Skin epidermis (tissue), 12 donors: ENCODE measurements at regions not wholly inside any gene's neighbourhood (a gene's known extent, or its start where the extent isn't known, plus 50 kb on each side); places are given as distances from the start of the nearest gene placed in this dataset.

ENCODE experiments used
- H3K27ac ChIP-seq, 21 experiments: fragments of 200-600 bp; sonication (generic) in 11 of 21; one replicate each; pipeline ENCODE4 v1.5.0; 2020; ENCODE audit warnings: mild to moderate bottlenecking in 3 of 21, inconsistent platforms in 2 of 21, moderate library complexity in 2 of 21
- H3K4me3 ChIP-seq, 7 experiments: fragments of 200-600 bp; sonication (generic) in 2 of 7; one replicate each; pipeline ENCODE4 v1.5.0; 2020; ENCODE audit warnings: inconsistent platforms in 2 of 7, mild to moderate bottlenecking in 2 of 7, moderate library complexity in 1 of 7

GRCh38 chr19:28988066-28988465, 224.9 kb downstream of the UQCRFS1 start:
- Histone ChIP-seq H3K4me3 (no peak overlapping the region), H3K27ac (no peak overlapping the region)

GRCh38 chr19:28987177-28987576, 225.8 kb downstream of the UQCRFS1 start:
- Histone ChIP-seq H3K27ac (no peak overlapping the region), H3K4me3 (no peak overlapping the region)

DNA sequence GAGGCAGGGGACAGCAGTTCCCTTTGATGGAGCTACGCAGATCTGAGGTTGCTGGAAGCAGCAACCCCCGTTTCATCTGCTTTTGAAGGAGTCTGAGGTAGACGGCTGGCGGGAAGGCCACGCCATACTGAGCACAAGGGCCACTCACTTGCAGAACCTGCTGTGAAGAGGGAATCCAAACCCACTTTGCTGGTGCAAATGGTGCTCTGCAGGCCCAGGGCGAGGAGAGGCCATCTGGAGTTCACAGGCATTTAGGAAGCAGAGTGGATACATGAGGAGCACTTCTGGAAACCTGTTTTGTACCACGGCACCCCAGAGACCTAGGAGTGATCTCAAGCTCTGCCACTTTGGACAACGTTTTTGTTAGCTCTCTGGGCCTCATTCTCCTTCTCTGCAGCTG, 227.8 kb downstream of the UQCRFS1 start:
- no peak overlapping the region for H3K27ac ChIP-seq
- no peak overlapping the region for H3K4me3 ChIP-seq

- H3K27ac ChIP-seq: no peak overlapping the region
- H3K4me3 ChIP-seq: no peak overlapping the region
Measured at GRCh38 chr19:28984315-28984714, 228.6 kb downstream of the UQCRFS1 start.

- no peak overlapping the region for H3K4me3 ChIP-seq
- no peak overlapping the region for H3K27ac ChIP-seq
Measured at GRCh38 chr19:28983430-28983829, 229.5 kb downstream of the UQCRFS1 start.

GRCh38 chr19:28981994-28982393, 231.0 kb downstream of the UQCRFS1 start:
- Histone ChIP-seq H3K27ac (no peak overlapping the region), H3K4me3 (no peak overlapping the region)

DNA sequence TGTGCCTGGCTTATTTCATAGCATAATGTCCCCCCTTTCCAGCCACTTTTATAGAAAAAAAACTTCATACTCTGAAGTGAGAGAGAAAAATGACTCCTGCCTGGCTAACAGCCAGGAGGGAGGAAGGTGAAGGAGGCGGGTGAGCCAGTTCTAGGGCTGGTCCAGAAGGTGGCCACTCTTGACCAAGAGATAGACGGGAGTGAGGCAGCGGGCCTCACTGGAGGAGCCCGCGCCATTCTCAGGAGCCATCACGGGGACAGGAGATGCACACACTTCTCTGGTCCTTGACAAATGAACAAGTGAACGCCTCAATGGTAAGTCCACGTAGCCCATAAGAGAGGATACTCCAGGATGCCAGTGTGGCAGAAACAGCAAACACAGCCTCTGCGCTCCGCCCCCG, 231.4 kb downstream of the UQCRFS1 start:
- Histone ChIP-seq H3K27ac (no peak overlapping the region), H3K4me3 (no peak overlapping the region)

- no peak overlapping the region for H3K27ac ChIP-seq
Measured at GRCh38 chr19:28980236-28980868, 232.6 kb downstream of the UQCRFS1 start.

GRCh38 chr19:28977826-28978225, 235.1 kb downstream of the UQCRFS1 start:
- no peak overlapping the region for H3K27ac ChIP-seq

More at GRCh38 chr19:28980236-28980868, 232.6 kb downstream of the UQCRFS1 start:
- no peak overlapping the region for H3K4me3 ChIP-seq

DNA sequence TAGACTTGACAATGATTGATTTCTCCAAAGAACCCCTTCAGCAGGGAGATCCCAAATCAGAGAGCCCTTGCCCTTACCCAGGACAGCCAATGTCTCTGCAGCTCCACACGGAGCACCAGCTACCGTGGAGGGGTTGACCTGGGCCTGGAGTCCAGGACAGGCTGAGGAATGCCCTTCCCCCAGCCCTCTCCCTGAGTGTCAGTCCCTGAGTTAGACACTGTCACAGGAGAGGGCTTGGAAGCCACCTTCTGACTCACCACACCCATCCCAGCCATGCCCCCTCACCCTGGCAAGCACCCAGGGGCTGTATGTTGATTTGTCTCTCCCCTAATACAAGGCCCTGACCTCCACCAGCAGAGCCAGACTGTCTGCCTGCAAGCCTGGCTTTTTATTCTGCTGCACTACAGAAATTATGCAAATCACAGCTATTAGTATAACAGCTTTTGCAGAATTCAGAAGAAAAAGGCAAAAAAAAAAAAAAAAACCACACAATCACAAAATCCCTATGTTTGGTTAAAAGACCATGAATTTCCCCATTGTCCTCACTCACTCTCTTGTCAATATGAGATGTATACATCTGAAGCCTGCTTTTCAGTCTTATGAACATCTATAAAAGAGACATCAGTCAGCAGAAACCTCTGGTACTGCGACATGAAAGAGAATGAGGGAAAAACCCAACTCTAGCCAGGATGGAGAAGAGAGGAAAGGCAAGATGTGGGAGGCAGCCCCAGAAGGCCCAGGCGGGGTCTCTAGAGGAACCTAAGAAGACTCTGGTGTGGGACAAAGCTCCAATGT, 240.7 kb downstream of the UQCRFS1 start:
- Histone ChIP-seq H3K4me3 (no peak overlapping the region), H3K27ac (no peak overlapping the region)

More at GRCh38 chr19:28977826-28978225, 235.1 kb downstream of the UQCRFS1 start:
- no peak overlapping the region for H3K4me3 ChIP-seq

DNA sequence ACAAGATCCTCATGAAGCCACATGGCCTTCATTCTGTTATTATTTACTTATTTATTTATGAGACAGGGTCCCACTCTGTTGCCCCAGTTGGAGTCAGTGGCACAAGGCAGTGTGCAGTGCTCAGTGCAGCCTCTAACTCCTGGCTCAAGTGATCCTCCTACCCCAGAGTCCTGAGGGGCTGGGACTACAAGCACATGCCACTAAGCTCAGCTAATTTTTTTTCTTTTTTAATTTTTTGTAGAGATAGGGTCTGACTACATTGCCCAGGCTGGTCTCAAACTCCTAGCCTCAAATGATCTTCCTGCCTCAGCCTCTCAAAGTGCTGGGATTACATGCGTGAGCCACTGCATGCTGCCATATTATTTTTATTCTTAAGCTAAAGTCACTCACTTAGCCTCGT, 241.4 kb downstream of the UQCRFS1 start:
- H3K4me3 ChIP-seq: no peak overlapping the region
- H3K27ac ChIP-seq: no peak overlapping the region

GRCh38 chr19:28971049-28971448, 241.9 kb downstream of the UQCRFS1 start:
- no peak overlapping the region for H3K4me3 ChIP-seq
- no peak overlapping the region for H3K27ac ChIP-seq

DNA sequence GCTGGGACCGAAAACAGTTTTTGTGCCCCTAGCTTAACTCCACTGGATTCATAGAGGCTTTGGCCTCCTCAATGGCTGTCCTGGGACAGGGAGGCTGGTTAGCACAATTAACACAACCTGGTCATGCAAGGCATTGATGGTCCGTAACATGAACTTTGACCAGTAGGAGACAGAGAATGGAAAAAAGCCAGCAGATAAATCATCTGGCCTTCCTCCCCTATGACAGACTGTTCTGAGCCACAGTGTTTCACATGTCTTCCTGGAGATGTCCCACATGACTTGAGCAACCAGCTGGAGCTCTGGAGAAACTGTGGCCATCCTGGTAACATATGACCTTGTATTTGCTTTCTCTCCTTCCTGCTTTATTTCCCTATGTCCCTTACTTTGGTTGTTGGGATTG, 244.2 kb downstream of the UQCRFS1 start:
- Histone ChIP-seq H3K27ac (no peak overlapping the region), H3K4me3 (no peak overlapping the region)

DNA sequence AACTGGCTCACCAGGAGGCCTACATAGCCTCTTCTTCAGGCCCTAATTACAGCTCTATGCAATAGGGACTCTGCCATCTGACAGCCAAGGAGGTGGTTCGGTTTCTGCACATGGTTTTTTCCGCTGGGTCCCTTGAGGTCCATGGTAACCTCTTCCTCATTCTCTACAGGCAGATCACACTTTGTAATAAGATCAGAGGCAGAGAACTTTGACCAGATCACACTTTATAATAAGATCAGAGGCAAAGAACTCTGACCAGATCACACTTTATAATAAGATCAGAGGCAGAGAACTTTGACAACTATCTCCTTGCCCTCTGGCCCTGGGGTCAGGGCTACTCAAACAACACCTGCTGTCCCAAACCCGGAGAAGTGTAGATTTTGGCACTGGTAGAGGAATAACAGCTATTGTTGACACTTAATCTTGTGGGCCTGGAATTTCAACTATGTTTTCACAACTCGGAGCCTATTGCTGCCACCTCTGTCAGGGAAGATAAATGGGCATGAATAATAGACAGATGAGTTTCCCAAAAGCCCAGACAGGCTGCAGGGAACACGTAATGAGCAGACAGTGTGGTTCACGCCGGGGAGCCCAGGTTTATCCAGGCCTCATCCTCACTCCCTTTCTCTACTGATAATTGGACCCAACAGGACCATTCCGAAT, 246.1 kb downstream of the UQCRFS1 start:
- no peak overlapping the region for H3K4me3 ChIP-seq
- H3K27ac ChIP-seq: no peak overlapping the region

GRCh38 chr19:28964500-28964899, 248.5 kb downstream of the UQCRFS1 start:
- Histone ChIP-seq H3K27ac (no peak overlapping the region), H3K4me3 (no peak overlapping the region)

DNA sequence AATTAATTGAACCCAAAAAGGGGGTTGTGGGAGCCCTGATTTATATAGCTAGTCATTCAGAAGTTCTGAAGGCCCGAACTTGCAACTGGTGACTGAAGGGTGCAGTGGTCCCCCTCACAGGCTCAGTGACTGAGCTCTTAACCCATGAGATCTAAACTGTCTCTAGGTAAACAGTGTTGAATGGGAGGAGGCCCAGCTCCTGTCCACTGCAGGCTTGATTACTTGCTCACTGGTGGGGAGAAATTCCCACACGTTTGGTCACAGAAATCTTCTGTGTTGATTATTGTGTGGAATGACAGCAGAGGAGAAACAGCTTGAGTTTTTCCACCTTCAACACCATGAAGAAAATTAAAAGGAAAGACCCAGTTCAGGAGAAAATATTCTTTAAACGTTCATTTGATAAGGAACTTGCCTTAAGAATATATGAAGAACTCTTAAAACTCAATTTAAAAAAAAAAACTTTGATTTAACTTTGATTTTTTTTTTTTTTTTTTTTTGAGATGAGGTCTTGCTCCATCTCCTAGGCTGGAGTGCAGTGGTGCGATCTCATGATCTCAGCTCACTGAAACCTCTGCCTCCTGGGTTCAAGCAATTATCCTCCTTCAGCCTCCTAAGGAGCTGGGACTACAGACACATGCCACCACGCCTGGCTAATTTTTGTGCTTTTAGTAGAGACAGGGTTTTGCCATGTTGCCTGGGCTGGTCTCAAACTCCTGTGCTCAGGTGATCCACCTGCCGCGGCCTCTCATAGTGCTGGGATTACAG, 249.3 kb downstream of the UQCRFS1 start:
- H3K4me3 ChIP-seq: no peak overlapping the region
- H3K27ac ChIP-seq: no peak overlapping the region

DNA sequence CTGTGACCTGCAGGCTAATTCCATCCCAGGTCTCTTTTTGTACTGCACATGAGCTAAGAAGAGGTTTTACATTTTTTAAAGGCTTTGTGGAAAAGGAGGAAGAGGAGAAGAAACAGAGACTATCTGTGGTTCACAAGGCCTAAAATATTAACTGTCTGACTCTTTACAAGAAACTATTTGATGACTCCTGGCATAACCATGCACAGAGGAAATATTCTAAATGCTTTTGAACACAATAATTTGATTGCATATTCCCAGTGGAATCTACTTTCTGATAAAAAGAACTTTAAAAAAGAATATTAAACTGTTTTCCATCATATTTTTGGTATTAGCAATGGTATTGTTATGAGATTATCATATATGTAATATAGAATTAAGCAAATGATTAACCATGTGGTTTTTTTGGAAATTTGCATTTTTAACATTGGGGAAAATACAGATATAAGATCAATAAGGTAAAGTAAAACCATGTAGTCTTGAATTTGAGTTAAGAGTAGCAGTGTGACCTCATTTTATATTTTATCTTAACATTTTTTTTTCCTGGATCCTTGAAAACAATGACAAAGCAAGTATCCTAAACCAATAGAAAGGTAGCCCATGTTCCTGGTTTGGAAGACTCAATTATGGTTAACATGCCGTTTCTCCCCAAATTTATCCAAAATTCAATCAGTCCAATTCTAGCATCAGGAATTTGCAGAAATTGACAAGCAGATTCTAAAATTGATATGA, 251.0 kb downstream of the UQCRFS1 start:
- H3K27ac ChIP-seq: no peak overlapping the region
- no peak overlapping the region for H3K4me3 ChIP-seq

DNA sequence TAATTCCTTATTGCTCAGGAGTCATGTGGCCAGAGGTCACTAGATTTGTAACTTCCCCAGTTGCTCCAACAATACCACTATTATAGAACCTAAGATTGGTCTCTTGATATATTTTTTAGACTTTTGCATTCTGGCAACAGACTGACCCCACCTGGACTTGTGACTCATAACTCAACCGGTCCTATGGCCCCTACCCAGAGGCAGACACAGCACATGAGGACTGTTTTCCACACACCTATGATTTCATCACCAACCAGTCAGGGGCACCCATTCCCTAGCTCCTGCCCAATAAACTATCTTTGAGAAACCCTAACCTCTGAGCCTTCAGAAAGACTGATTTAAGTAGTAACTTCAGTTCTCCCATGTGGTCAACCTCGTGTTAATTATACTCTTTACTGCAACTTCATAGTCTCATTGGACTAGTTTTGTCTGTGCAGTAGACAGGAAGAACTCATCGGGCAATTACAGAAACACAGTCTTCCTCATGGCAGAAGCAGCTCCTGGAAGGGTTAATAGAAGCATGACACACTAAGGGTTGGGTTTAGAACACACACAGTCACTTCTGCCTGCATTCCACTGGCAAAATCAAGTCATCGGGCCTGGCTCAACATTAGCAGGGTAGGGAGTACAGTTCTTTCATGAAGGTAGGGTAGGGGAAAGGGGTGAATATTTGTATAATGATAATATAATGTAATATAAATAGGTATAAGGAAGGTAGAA, 251.8 kb downstream of the UQCRFS1 start:
- H3K27ac ChIP-seq: no peak overlapping the region
- H3K4me3 ChIP-seq: no peak overlapping the region

DNA sequence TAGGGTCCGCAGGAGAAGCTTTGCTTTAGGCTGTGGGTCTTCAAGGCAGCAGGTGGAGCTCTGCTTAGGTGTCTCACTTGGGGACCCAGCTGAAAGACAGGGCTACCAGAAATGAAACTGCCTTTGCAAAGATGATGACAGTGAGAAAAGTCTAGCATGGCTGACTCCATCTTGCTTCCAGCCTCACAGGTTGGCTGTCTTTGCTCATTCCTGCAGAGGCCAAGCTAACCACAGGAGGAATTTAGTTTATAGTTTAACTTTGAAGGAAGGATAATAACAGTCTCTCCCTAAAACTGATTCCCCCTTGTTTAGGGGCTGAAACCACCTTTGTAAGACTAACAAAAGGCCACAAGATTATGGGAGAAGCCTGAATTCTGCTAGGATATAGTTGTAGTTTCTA, 252.4 kb downstream of the UQCRFS1 start:
- no peak overlapping the region for H3K27ac ChIP-seq
- no peak overlapping the region for H3K4me3 ChIP-seq
